ENCODE measurements at regions not wholly inside any gene's neighbourhood (a gene's known extent, or its start where the extent isn't known, plus 50 kb on each side); places are given as distances from the start of the nearest gene placed in this dataset.

- TF ChIP-seq POLR2AphosphoS5 (IDR thresholded peaks at IDR 0.05), result no peak
- TF ChIP-seq CTCF (IDR thresholded peaks at IDR 0.05), result no peak
Measured at GRCh38 chr5:39896706-39897105, 471.9 kb upstream of the DAB2 start.
